H1 (cell line): ENCODE measurements at regions not wholly inside any gene's neighbourhood (a gene's known extent, or its start where the extent isn't known, plus 50 kb on each side); places are given as distances from the start of the nearest gene placed in this dataset.
"Not testable (repeated sequence)": the region's sequence is repeated elsewhere in the genome, so short reads cannot be mapped to it uniquely, and the experiment has no call there.

Source experiments
- CTCF ChIA-PET: fragments of 300-600 bp; sonication (Branson Sonifier 250); formaldehyde crosslinking; loops from one replicate; lab custom pipeline; 2021; ENCODE audit not compliant: partially characterized antibody; lab: Charles Lee
- POLR2A ChIA-PET: fragments of 300-600 bp; sonication (Branson Sonifier 250); formaldehyde crosslinking; loops from one replicate; lab custom pipeline; 2021; ENCODE audit warnings: inconsistent platforms; ENCODE audit not compliant: partially characterized antibody; lab: Charles Lee
- DNase-seq, 2 experiments: peaks; one replicate each; pipeline versions ENCODE4 v3.0.0 to v3.0.0-alpha.2; 2010 to 2022; ENCODE audit warnings: low spot score in 2 of 2, low read depth in 1 of 2, mixed read lengths in 1 of 2
- FAIRE-seq: peaks from 2 replicates; lab custom pipeline; 2011; peaks lifted over from hg19 to GRCh38; lab: Jason Lieb, UNC
- H2AFZ ChIP-seq: 2 replicates; pipeline ENCODE4 v1.8.1; 2012; ENCODE audit warnings: low read length, inconsistent platforms
- H2AK5ac ChIP-seq: 2 replicates; pipeline ENCODE4 v1.6.1; 2013; ENCODE audit warnings: low read depth, low read length
- H2BK120ac ChIP-seq: replicated peaks from 2 replicates; pipeline ENCODE3; 2013; ENCODE audit warnings: low read depth, low read length, inconsistent platforms
- H2BK12ac ChIP-seq: 2 replicates; pipeline ENCODE4 v1.6.1; 2013; ENCODE audit warnings: low read depth, low read length
- H2BK15ac ChIP-seq: 2 replicates; pipeline ENCODE4 v1.6.1; 2013; ENCODE audit warnings: low read length
- H2BK20ac ChIP-seq: 2 replicates; pipeline ENCODE4 v1.6.1; 2013; ENCODE audit warnings: low read length
- H2BK5ac ChIP-seq: 2 replicates; pipeline ENCODE4 v1.6.1; 2013; ENCODE audit warnings: low read depth, low read length
- H3K14ac ChIP-seq: 2 replicates; pipeline ENCODE4 v1.6.1; 2013; ENCODE audit warnings: inconsistent platforms; ENCODE audit not compliant: insufficient read length
- H3K18ac ChIP-seq: 2 replicates; pipeline ENCODE4 v1.6.1; 2013; ENCODE audit warnings: low read length; ENCODE audit errors: extremely low read depth
- H3K23ac ChIP-seq: 2 replicates; pipeline ENCODE4 v1.6.1; 2013; ENCODE audit warnings: inconsistent platforms; ENCODE audit not compliant: insufficient read length
- H3K23me2 ChIP-seq: 2 replicates; pipeline ENCODE4 v1.6.1; 2013; ENCODE audit warnings: low read depth, low read length
- H3K27ac ChIP-seq: 2 replicates; pipeline ENCODE4 v1.6.1; 2011; ENCODE audit warnings: low read depth, low read length, inconsistent platforms
- H3K27me3 ChIP-seq, 4 experiments: replicated peaks in 1 of 4; 1 replicate in 1 of 4; 2 replicates in 3 of 4; pipeline versions ENCODE4 v1.6.1 to v1.8.1; 2011 to 2013; ENCODE audit warnings: low read length in 3 of 4, mild to moderate bottlenecking in 3 of 4, inconsistent platforms in 2 of 4, mixed read lengths in 2 of 4, moderate library complexity in 1 of 4; ENCODE audit not compliant: control insufficient read depth in 3 of 4, insufficient read depth in 3 of 4; ENCODE audit errors: extremely low read depth in 1 of 4
- H3K36me3 ChIP-seq, 4 experiments: 2 replicates each; pipeline versions ENCODE4 v1.6.1 to v1.8.1; 2011 to 2013; ENCODE audit warnings: mild to moderate bottlenecking in 4 of 4, low read length in 3 of 4, moderate library complexity in 2 of 4, control low read depth in 1 of 4, inconsistent platforms in 1 of 4; ENCODE audit not compliant: insufficient read depth in 4 of 4, control insufficient read depth in 2 of 4
- H3K4ac ChIP-seq: replicated peaks from 2 replicates; pipeline ENCODE3; 2013; ENCODE audit warnings: low read length, low read depth, mixed read lengths, inconsistent platforms; ENCODE audit not compliant: insufficient read length
- H3K4me1 ChIP-seq, 4 experiments: replicated peaks in 1 of 4; 1 replicate in 1 of 4; 2 replicates in 3 of 4; pipeline versions ENCODE4 v1.6.1 to v1.8.1; 2011 to 2013; ENCODE audit warnings: low read length in 3 of 4, inconsistent platforms in 2 of 4, mixed read lengths in 1 of 4; ENCODE audit not compliant: insufficient read depth in 4 of 4, control insufficient read depth in 3 of 4
- H3K4me2 ChIP-seq, 2 experiments: 2 replicates each; pipeline versions ENCODE4 v1.6.1 to v1.8.1; 2011 to 2013; ENCODE audit warnings: low read depth in 2 of 2, low read length in 2 of 2, control low read depth in 1 of 2, inconsistent platforms in 1 of 2, mild to moderate bottlenecking in 1 of 2; ENCODE audit not compliant: insufficient read depth in 1 of 2
- H3K4me3 ChIP-seq, 4 experiments: fragments of 200-600, 300-600 bp in 1 of 4; sonication (generic), shearing (Covaris generic), sonication (Bioruptor Twin) in 1 of 4; 2 replicates each; pipeline versions ENCODE4 v1.5.1 to v1.8.1; 2011 to 2016; ENCODE audit warnings: low read length in 4 of 4, low read depth in 3 of 4, control low read depth in 2 of 4, inconsistent platforms in 2 of 4, mild to moderate bottlenecking in 2 of 4, mixed read lengths in 1 of 4, moderate library complexity in 1 of 4; ENCODE audit not compliant: insufficient read depth in 2 of 4; ENCODE audit errors: extremely low read depth in 1 of 4
- H3K56ac ChIP-seq: replicated peaks from 2 replicates; pipeline ENCODE3; 2013; ENCODE audit warnings: low read depth, mild to moderate bottlenecking, mixed read lengths, low read length, inconsistent platforms; ENCODE audit not compliant: insufficient read length
- H3K79me1 ChIP-seq: 2 replicates; pipeline ENCODE4 v1.6.1; 2013; ENCODE audit warnings: low read depth, low read length, control low read depth
- H3K79me2 ChIP-seq, 2 experiments: 2 replicates each; pipeline versions ENCODE4 v1.6.1 to v1.8.1; 2012 to 2013; ENCODE audit warnings: low read length in 2 of 2, mild to moderate bottlenecking in 2 of 2, inconsistent platforms in 1 of 2; ENCODE audit not compliant: insufficient read depth in 2 of 2, control insufficient read depth in 1 of 2
- H3K9ac ChIP-seq, 4 experiments: replicated peaks in 1 of 4; 1 replicate in 1 of 4; 2 replicates in 3 of 4; pipeline versions ENCODE4 v1.6.1 to v1.8.1; 2011 to 2013; ENCODE audit warnings: low read depth in 3 of 4, low read length in 3 of 4, control low read depth in 2 of 4, mild to moderate bottlenecking in 2 of 4, moderate library complexity in 2 of 4, inconsistent platforms in 1 of 4; ENCODE audit errors: extremely low read depth in 1 of 4
- H3K9me3 ChIP-seq, 2 experiments: 2 replicates each; pipeline versions ENCODE4 v1.6.1 to v1.8.1; 2012 to 2013; ENCODE audit warnings: mild to moderate bottlenecking in 2 of 2, moderate library complexity in 2 of 2, control low read depth in 1 of 2, inconsistent platforms in 1 of 2, low read depth in 1 of 2, low read length in 1 of 2, mixed read lengths in 1 of 2; ENCODE audit not compliant: insufficient read depth in 2 of 2
- H4K20me1 ChIP-seq, 2 experiments: replicated peaks in 1 of 2; 2 replicates each; pipeline versions ENCODE3 to v1.8.1; 2011 to 2013; ENCODE audit warnings: inconsistent platforms in 2 of 2, low read length in 2 of 2, mild to moderate bottlenecking in 1 of 2; ENCODE audit not compliant: insufficient read depth in 2 of 2, control insufficient read depth in 1 of 2
- H4K5ac ChIP-seq: 2 replicates; pipeline ENCODE4 v1.6.1; 2013; ENCODE audit warnings: low read length, low read depth, mixed read lengths, inconsistent platforms; ENCODE audit not compliant: insufficient read length
- H4K8ac ChIP-seq: 2 replicates; pipeline ENCODE4 v1.8.0; 2013; ENCODE audit warnings: mild to moderate bottlenecking, moderate library complexity, low read length, inconsistent platforms; ENCODE audit not compliant: insufficient read depth; ENCODE audit errors: extremely low read depth
- H4K91ac ChIP-seq: replicated peaks from 2 replicates; pipeline ENCODE3; 2013; ENCODE audit warnings: low read length, mixed read lengths, inconsistent platforms; ENCODE audit not compliant: insufficient read length
- YY1 ChIP-seq: IDR thresholded peaks from 2 replicates; pipeline ENCODE4 v1.6.1; 2011; ENCODE audit warnings: low read depth, mild to moderate bottlenecking, low read length
- WGBS, 2 experiments: shearing (Covaris generic) in 1 of 2; methylation state at CpG; one replicate each; pipeline versions ENCODE4 v1.1.6 to v1.1.7; 2013 to 2015; ENCODE audit warnings: low lambda C conversion rate in 2 of 2, mixed read lengths in 2 of 2, inconsistent platforms in 1 of 2, low coverage in 1 of 2, missing lambda C conversion rate in 1 of 2; ENCODE audit not compliant: insufficient replicate concordance in 2 of 2, insufficient coverage in 1 of 2, insufficient read length in 1 of 2; ENCODE audit errors: extremely low coverage in 1 of 2, missing lambda C conversion rate in 1 of 2; 5-methylcytosine and 5-hydroxymethylcytosine counted together

DNA sequence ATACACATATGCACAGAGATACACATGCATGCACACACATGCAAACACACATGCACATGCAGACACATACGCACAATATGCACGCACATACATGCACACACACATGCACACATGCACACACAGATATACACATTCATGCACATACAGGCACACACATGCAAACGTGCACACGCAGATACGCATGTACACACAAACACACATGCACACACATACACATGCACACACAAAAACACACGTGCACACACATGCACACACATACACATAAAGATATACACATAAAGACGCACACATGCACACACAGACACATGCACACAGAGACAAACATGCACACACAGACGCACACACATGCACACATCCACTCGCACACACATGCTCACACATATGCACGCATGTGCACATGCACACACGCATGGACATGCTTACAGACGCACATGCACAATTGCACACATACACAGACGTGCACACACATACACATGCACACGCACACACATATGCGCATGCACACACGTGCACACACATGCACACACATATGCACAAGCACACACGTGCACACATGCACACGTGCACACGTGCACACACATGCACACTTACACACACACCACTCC is 145.2 kb downstream of the ADRA2C start:
- TF ChIP-seq YY1: no peak
- ChIA-PET POLR2A (no interaction called here), CTCF (no interaction called here)
- H3K23me2 ChIP-seq: peaks cover 2% of the 10 kb centered on the region; the same call in 1 of the 2 replicates
- no peaks in the 10 kb centered on the region for H3K79me2 ChIP-seq
- no peak overlapping the region for H2AFZ ChIP-seq
- 76% methylated on average over 19 of the region's 19 CpGs; no CpG with 5 or more reads in 1 of the 2 experiments for WGBS, 2 experiments
- no peak overlapping the region for H2BK5ac ChIP-seq
- no peak overlapping the region for H3K4me3 ChIP-seq
- no peaks in the 10 kb centered on the region for H3K79me1 ChIP-seq
- H3K4me2 ChIP-seq: no peak overlapping the region
- H4K91ac ChIP-seq: peak overlapping the region; percentile 1
- H3K27ac ChIP-seq: no peak overlapping the region
- H2BK15ac ChIP-seq: no peak overlapping the region
- H3K4ac ChIP-seq: peak overlapping the region; percentile 78
- H4K8ac ChIP-seq: no peak overlapping the region
- no peak overlapping the region for H3K14ac ChIP-seq
- no peaks in the 10 kb centered on the region for H3K4me1 ChIP-seq
- no peaks in the 10 kb centered on the region for H3K36me3 ChIP-seq
- peaks cover 0 to 7% of the 10 kb centered on the region in 2 experiments; a peak in 3 of 4 replicates for H3K9me3 ChIP-seq
- no peak overlapping the region for H3K56ac ChIP-seq
- H4K5ac ChIP-seq: no peak overlapping the region
- H3K27me3 ChIP-seq: no peaks in the 10 kb centered on the region
- no peak for DNase-seq
- H2BK120ac ChIP-seq: no peak overlapping the region
- H3K18ac ChIP-seq: no peak overlapping the region
- H4K20me1 ChIP-seq: peaks cover 0 to 6% of the 10 kb centered on the region in 2 experiments
- H3K23ac ChIP-seq: no peak overlapping the region
- H3K9ac ChIP-seq: peak overlapping the region in 1 of 4 experiments; percentile 37; a peak in 2 of 7 replicates
- no peak for FAIRE-seq
- H2AK5ac ChIP-seq: no peak overlapping the region
- H2BK20ac ChIP-seq: no peak overlapping the region; the same call in 1 of the 2 replicates
- peak overlapping the region; percentile 3; the same call in 1 of the 2 replicates for H2BK12ac ChIP-seq

DNA sequence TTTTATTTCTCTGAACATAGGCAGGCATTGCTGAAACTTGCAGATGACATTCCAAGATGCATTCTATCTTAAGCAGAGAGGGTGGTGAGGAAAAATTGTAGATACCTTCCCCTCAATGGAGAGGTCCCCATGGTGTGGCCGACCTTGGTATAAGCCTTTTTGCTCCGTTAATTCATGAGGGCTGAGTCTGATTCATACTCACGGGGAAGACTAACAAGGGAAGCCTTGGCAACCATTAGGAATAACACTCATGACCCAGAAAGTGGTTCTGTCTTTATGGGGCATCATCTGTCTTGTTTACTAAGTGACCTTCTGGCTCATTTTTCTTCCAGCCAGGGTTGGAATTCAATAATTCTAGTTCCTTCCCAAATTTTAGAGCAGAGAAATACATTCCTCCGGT is 148.3 kb downstream of the ADRA2C start:
- H4K5ac ChIP-seq, H3K79me1 ChIP-seq, H3K14ac ChIP-seq, H4K8ac ChIP-seq, H3K9ac ChIP-seq, H3K4me3 ChIP-seq, H4K20me1 ChIP-seq, H3K36me3 ChIP-seq, H2BK15ac ChIP-seq, POLR2A ChIA-PET, H3K79me2 ChIP-seq, H3K23ac ChIP-seq, CTCF ChIA-PET, H3K4ac ChIP-seq, H2BK5ac ChIP-seq, DNase-seq, H3K27ac ChIP-seq, H3K23me2 ChIP-seq, H3K56ac ChIP-seq, H2BK120ac ChIP-seq, H3K4me2 ChIP-seq, H3K9me3 ChIP-seq, H3K4me1 ChIP-seq, FAIRE-seq, H4K91ac ChIP-seq, H3K18ac ChIP-seq, H2AK5ac ChIP-seq, H3K27me3 ChIP-seq, H2BK12ac ChIP-seq, H2BK20ac ChIP-seq, H2AFZ ChIP-seq: not testable (repeated sequence)
- WGBS, 2 experiments: 85% methylated on average over 4 of the region's 4 CpGs; no CpG with 5 or more reads in 1 of the 2 experiments
